ENCODE measurements at regions not wholly inside any gene's neighbourhood (a gene's known extent, or its start where the extent isn't known, plus 50 kb on each side); places are given as distances from the start of the nearest gene placed in this dataset.
"Not testable (repeated sequence)": the region's sequence is repeated elsewhere in the genome, so short reads cannot be mapped to it uniquely, and the experiment has no call there.

DNA sequence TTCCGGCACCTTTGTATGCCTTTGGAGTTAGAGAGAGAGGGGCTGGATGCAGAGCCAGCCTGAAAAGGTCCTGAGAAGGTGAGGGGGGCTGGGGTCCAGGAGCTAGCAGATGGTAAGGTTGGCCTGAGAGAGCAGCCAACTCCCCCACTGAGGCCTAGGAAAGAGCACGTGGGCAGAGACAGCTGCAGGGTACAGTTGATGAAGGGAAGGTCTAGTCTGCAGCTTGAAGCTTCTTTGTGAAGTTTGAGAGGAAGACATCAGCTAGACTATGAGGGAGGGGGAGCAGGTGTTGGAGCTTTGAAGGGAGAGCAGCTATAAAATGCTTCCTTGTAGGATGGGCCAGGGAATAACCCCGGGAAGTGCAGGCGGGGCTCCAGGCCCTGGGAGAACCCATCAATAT, 289.3 kb upstream of the AMIGO2 start:
- DNase-seq (no peak), ATAC-seq (no peak)
- H3K9me3 ChIP-seq: no peaks in the 10 kb centered on the region
- no peaks in the 10 kb centered on the region for H3K36me3 ChIP-seq
- intact Hi-C loops (cut with DNase I): no loop called here
- no peak overlapping the region for H3K27ac ChIP-seq
- TF ChIP-seq CTCF (IDR thresholded peaks at IDR 0.05): no peak
- H3K4me3 ChIP-seq: no peak overlapping the region
- no peaks in the 10 kb centered on the region for H3K4me1 ChIP-seq
- no peaks in the 10 kb centered on the region for H3K27me3 ChIP-seq (ENCODE audit: low read depth)

GRCh38 chr12:47367912-47368537, 288.3 kb upstream of the AMIGO2 start:
- Histone ChIP-seq H3K27ac (no peak overlapping the region), H3K9me3 (no peaks in the 10 kb centered on the region), H3K4me1 (no peaks in the 10 kb centered on the region), H3K36me3 (no peaks in the 10 kb centered on the region), H3K27me3 (ENCODE audit: low read depth) (no peaks in the 10 kb centered on the region), H3K4me3 (no peak overlapping the region)
- no peak for DNase-seq
- no peak for ATAC-seq
- intact Hi-C loops (cut with DNase I): no loop called here
- no peak for TF ChIP-seq CTCF (IDR thresholded peaks at IDR 0.05)

DNA sequence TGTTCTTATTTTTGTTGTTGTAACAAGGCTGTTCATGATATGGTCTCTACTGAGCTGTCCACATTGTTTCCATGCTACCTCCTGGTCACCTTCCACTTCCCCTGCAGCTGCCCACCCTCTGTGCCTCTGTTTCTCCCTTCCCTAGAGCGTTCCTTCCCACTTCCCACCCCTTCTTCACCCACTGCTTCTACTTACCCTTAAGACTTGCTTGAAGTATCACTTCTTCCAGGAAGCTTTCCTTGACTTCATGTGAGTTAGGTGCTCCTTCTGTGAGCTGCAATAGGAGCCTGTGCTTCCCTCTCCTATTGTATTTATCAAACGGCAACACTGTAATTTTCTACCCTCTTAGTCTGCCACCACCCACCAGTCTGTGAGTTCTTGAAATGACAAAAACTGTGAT, 286.8 kb upstream of the AMIGO2 start:
- H3K27me3 ChIP-seq (ENCODE audit: low read depth): no peaks in the 10 kb centered on the region
- no peaks in the 10 kb centered on the region for H3K9me3 ChIP-seq
- H3K4me3 ChIP-seq: no peak overlapping the region
- no peak overlapping the region for H3K27ac ChIP-seq
- ATAC-seq (no peak), DNase-seq (no peak)
- TF ChIP-seq CTCF (IDR thresholded peaks at IDR 0.05): no peak
- intact Hi-C loops (cut with DNase I): no loop called here
- no peaks in the 10 kb centered on the region for H3K36me3 ChIP-seq
- peaks cover 8% of the 10 kb centered on the region for H3K4me1 ChIP-seq

- DNase-seq (no peak), ATAC-seq (no peak)
- no peak overlapping the region for H3K27ac ChIP-seq
- no peaks in the 10 kb centered on the region for H3K27me3 ChIP-seq (ENCODE audit: low read depth)
- H3K36me3 ChIP-seq: no peaks in the 10 kb centered on the region
- peaks cover 9% of the 10 kb centered on the region for H3K4me1 ChIP-seq
- TF ChIP-seq CTCF (IDR thresholded peaks at IDR 0.05): no peak
- no peaks in the 10 kb centered on the region for H3K9me3 ChIP-seq
- no peak overlapping the region for H3K4me3 ChIP-seq
- intact Hi-C loops (cut with DNase I): no loop called here
Measured at GRCh38 chr12:47366157-47366556, 286.4 kb upstream of the AMIGO2 start.

GRCh38 chr12:47365443-47366076, 285.8 kb upstream of the AMIGO2 start:
- ATAC-seq; intact Hi-C loops (cut with DNase I); H3K4me1 ChIP-seq; H3K9me3 ChIP-seq; DNase-seq; H3K27me3 ChIP-seq (ENCODE audit: low read depth); H3K27ac ChIP-seq; H3K36me3 ChIP-seq; H3K4me3 ChIP-seq: not testable (repeated sequence)

GRCh38 chr12:47364261-47364660, 284.5 kb upstream of the AMIGO2 start:
- intact Hi-C loops (cut with DNase I): no loop called here
- ATAC-seq: no peak
- no peaks in the 10 kb centered on the region for H3K27me3 ChIP-seq (ENCODE audit: low read depth)

More at GRCh38 chr12:47364261-47364660, 284.5 kb upstream of the AMIGO2 start:
- no peak for DNase-seq
- TF ChIP-seq CTCF (IDR thresholded peaks at IDR 0.05): no peak
- Histone ChIP-seq H3K4me1 (peaks cover 19% of the 10 kb centered on the region), H3K27ac (no peak overlapping the region), H3K36me3 (no peaks in the 10 kb centered on the region), H3K4me3 (no peak overlapping the region), H3K9me3 (no peaks in the 10 kb centered on the region)
